Left ventricle myocardium superior (tissue), 1 donor: ENCODE measurements at regions not wholly inside any gene's neighbourhood (a gene's known extent, or its start where the extent isn't known, plus 50 kb on each side); places are given as distances from the start of the nearest gene placed in this dataset.

Source experiments
- ATAC-seq: fragments of 200-7000 bp; cut with Tn5 transposase; one replicate; pipeline ENCODE4 v1.9.1; 2020; ENCODE audit warnings: mild to moderate bottlenecking, moderate library complexity
- DNase-seq: peaks from one replicate; pipeline ENCODE4 v3.0.0-alpha.2; 2020
- intact Hi-C: fragments of 100-400 bp; cut with micrococcal nuclease; formaldehyde crosslinking; loops from one replicate; pipeline ENCODE4 v1.11.0; 2022
- donor health status: DM: no; HTN: yes; CAD: no; lungs with severe emphysema.

- DNase-seq (no peak), ATAC-seq (no peak)
- intact Hi-C loops, result no loop called here
These were observed 408.6 kb downstream of the TCERG1L start for GRCh38 chr10:130902929-130903328.

GRCh38 chr10:130904676-130905075 lies 406.8 kb downstream of the TCERG1L start:
- intact Hi-C loops, result no loop called here
- no peak for ATAC-seq
- DNase-seq, result no peak

GRCh38 chr10:130905386-130905785 lies 406.1 kb downstream of the TCERG1L start:
- intact Hi-C loops, result no loop called here
- ATAC-seq, result no peak
- no peak for DNase-seq

- no peak for DNase-seq
- intact Hi-C loops, result no loop called here
- ATAC-seq, result no peak
These were observed 405.6 kb downstream of the TCERG1L start for GRCh38 chr10:130905921-130906320.

- intact Hi-C loops, result no loop called here
- DNase-seq (no peak), ATAC-seq (no peak)
These were observed 400.7 kb downstream of the TCERG1L start for GRCh38 chr10:130910848-130911247.

- intact Hi-C loops, result no loop called here
- ATAC-seq (no peak), DNase-seq (no peak)
These were observed 397.7 kb downstream of the TCERG1L start for GRCh38 chr10:130913844-130914243.

- DNase-seq (no peak), ATAC-seq (no peak)
- intact Hi-C loops, result no loop called here
These were observed 397.2 kb downstream of the TCERG1L start for GRCh38 chr10:130914367-130914766.

GRCh38 chr10:130915065-130915464 lies 396.5 kb downstream of the TCERG1L start:
- ATAC-seq, result no peak
- intact Hi-C loops, result no loop called here
- DNase-seq, result no peak

GRCh38 chr10:130921461-130921860 lies 390.1 kb downstream of the TCERG1L start:
- intact Hi-C loops, result no loop called here
- DNase-seq (no peak), ATAC-seq (no peak)

- intact Hi-C loops, result no loop called here
- DNase-seq, result no peak
- no peak for ATAC-seq
These were observed 389.5 kb downstream of the TCERG1L start for GRCh38 chr10:130921911-130922440.

- no peak for ATAC-seq
- intact Hi-C loops, result no loop called here
- DNase-seq, result no peak
These were observed 387.9 kb downstream of the TCERG1L start for GRCh38 chr10:130923596-130923995.

- no peak for ATAC-seq
- intact Hi-C loops, result no loop called here
- DNase-seq, result no peak
These were observed 387.2 kb downstream of the TCERG1L start for GRCh38 chr10:130924138-130924819.

- ATAC-seq (no peak), DNase-seq (no peak)
- intact Hi-C loops, result no loop called here
These were observed 385.1 kb downstream of the TCERG1L start for GRCh38 chr10:130926442-130926841.

- DNase-seq (no peak), ATAC-seq (no peak)
- intact Hi-C loops, result no loop called here
These were observed 384.4 kb downstream of the TCERG1L start for GRCh38 chr10:130927157-130927556.

- no peak for ATAC-seq
These were observed 383.2 kb downstream of the TCERG1L start for GRCh38 chr10:130928306-130928705.

GRCh38 chr10:130929422-130930325 lies 381.8 kb downstream of the TCERG1L start:
- no peak for DNase-seq
- intact Hi-C loops, result no loop called here
- ATAC-seq, result no peak

More at GRCh38 chr10:130928306-130928705, 383.2 kb downstream of the TCERG1L start:
- intact Hi-C loops, result no loop called here
- DNase-seq, result no peak

- intact Hi-C loops, result no loop called here
- ATAC-seq (no peak), DNase-seq (no peak)
These were observed 380.7 kb downstream of the TCERG1L start for GRCh38 chr10:130930821-130931220.

GRCh38 chr10:130931256-130931655 lies 380.3 kb downstream of the TCERG1L start:
- ATAC-seq, result no peak
- intact Hi-C loops, result no loop called here
- no peak for DNase-seq

- ATAC-seq (no peak), DNase-seq (no peak)
- intact Hi-C loops, result no loop called here
These were observed 379.1 kb downstream of the TCERG1L start for GRCh38 chr10:130932326-130933007.

GRCh38 chr10:130933008-130933390 lies 378.5 kb downstream of the TCERG1L start:
- intact Hi-C loops, result no loop called here
- DNase-seq, result no peak
- no peak for ATAC-seq
